ENCODE measurements at regions not wholly inside any gene's neighbourhood (a gene's known extent, or its start where the extent isn't known, plus 50 kb on each side); places are given as distances from the start of the nearest gene placed in this dataset.
"Not testable (repeated sequence)": the region's sequence is repeated elsewhere in the genome, so short reads cannot be mapped to it uniquely, and the experiment has no call there.

DNA sequence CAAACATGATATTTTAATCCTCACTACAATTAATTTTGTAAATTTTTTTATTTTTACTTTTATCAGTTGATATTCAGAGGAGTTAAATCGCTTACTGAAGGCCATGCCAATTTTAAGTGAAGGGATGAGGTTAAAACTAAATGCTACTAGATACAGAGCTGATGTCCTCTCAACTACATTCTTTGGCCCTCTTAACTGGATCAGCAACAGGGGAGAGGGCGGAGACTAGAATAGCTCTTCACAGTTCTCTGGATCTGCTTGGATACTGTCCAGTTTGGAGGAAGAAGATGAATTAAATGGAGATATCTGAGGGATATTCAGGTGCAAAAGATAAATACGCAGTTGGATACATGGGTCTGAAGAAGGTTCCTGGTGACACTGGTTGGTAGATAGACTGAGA, 85.6 kb upstream of the LYSMD4 start:
- intact Hi-C loops (cut with micrococcal nuclease), result no loop called here
- CTCF ChIA-PET, result no interaction called here

DNA sequence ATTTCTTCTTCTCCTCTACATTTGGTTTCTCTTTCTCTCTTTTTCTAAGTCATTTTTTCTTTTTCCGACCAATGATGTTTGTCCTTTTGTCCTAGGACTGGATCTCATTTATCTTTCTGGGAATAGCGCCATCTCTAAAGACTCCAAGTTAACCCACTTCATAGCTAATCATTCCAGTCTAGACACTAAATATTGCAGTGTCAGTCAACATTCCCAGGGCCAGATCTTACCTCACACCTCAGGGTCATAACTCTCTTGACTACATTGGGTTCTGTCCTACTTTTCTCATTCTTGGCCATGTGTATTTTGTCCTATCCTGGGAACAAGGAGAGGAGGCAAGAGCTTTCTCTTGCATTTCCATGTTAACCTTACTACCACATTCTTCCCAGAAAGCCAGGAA, 83.6 kb upstream of the LYSMD4 start:
- not testable (repeated sequence) for DNase-seq (ENCODE audit: unreplicated experiment); H3K9me3 Mint-ChIP-seq (ENCODE audit: unreplicated experiment)

More for the DNA sequence above, 85.6 kb upstream of the LYSMD4 start:
- Mint-ChIP-seq H3K27me3 (ENCODE audit: insufficient read depth, unreplicated experiment) (peaks cover 82% of the 10 kb centered on the region), H3K4me3 (ENCODE audit: unreplicated experiment) (no peak overlapping the region), H3K27ac (ENCODE audit: low read depth, unreplicated experiment) (no peak overlapping the region), H3K4me1 (ENCODE audit: insufficient read depth, unreplicated experiment) (no peaks in the 10 kb centered on the region), H3K9me3 (ENCODE audit: unreplicated experiment) (no peaks in the 10 kb centered on the region), H3K36me3 (ENCODE audit: insufficient read depth, unreplicated experiment) (no peaks in the 10 kb centered on the region)
- TF ChIP-seq CTCF (IDR thresholded peaks at IDR 0.05; ENCODE audit: unreplicated experiment), result no peak
- BruUV-seq (replicated peaks), result no TSS peak
- POLR2A ChIA-PET, result interaction anchor here (1.6 kb wide), 1 partner anchor 16 kb away, joined by 3 read pairs; no protein-coding TSS in a partner anchor
- no peak for DNase-seq (ENCODE audit: unreplicated experiment)

GRCh38 chr15:99810663-99811062, 77.4 kb upstream of the LYSMD4 start:
- BruUV-seq (replicated peaks); POLR2A ChIA-PET; H3K36me3 Mint-ChIP-seq (ENCODE audit: insufficient read depth, unreplicated experiment); intact Hi-C loops (cut with micrococcal nuclease); CTCF ChIA-PET; H3K4me1 Mint-ChIP-seq (ENCODE audit: insufficient read depth, unreplicated experiment); DNase-seq (ENCODE audit: unreplicated experiment); H3K4me3 Mint-ChIP-seq (ENCODE audit: unreplicated experiment); H3K9me3 Mint-ChIP-seq (ENCODE audit: unreplicated experiment); H3K27ac Mint-ChIP-seq (ENCODE audit: low read depth, unreplicated experiment): not testable (repeated sequence)
- peaks cover 24% of the 10 kb centered on the region for H3K27me3 Mint-ChIP-seq (ENCODE audit: insufficient read depth, unreplicated experiment)

More for the DNA sequence above, 83.6 kb upstream of the LYSMD4 start:
- POLR2A ChIA-PET; H3K36me3 Mint-ChIP-seq (ENCODE audit: insufficient read depth, unreplicated experiment); intact Hi-C loops (cut with micrococcal nuclease); CTCF ChIA-PET; H3K4me3 Mint-ChIP-seq (ENCODE audit: unreplicated experiment); H3K27ac Mint-ChIP-seq (ENCODE audit: low read depth, unreplicated experiment); H3K4me1 Mint-ChIP-seq (ENCODE audit: insufficient read depth, unreplicated experiment); BruUV-seq (replicated peaks): not testable (repeated sequence)
- peaks cover 68% of the 10 kb centered on the region for H3K27me3 Mint-ChIP-seq (ENCODE audit: insufficient read depth, unreplicated experiment)

DNA sequence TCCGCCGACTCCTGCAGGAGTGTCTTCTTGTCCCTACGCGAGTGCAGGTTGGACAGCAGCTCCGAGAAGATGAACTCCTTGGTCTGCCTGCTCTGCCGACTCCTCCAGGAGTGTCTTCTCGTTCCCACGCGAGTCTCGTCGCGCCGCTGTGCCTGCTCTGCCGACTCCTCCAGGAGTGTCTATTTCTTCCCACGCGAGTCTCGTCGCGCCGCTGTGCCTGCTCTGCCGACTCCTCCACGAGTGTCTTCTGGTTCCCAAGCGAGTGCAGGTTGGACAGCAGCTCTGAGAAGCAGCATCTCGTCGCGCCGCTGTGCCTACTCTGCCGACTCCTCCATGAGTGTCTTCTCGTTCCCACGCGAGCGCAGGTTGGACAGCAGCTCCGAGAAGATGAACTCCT, 66.6 kb upstream of the LYSMD4 start:
- H3K36me3 Mint-ChIP-seq (ENCODE audit: insufficient read depth, unreplicated experiment); H3K9me3 Mint-ChIP-seq (ENCODE audit: unreplicated experiment); DNase-seq (ENCODE audit: unreplicated experiment); H3K27me3 Mint-ChIP-seq (ENCODE audit: insufficient read depth, unreplicated experiment); H3K4me1 Mint-ChIP-seq (ENCODE audit: insufficient read depth, unreplicated experiment); CTCF ChIA-PET; BruUV-seq (replicated peaks); H3K4me3 Mint-ChIP-seq (ENCODE audit: unreplicated experiment); POLR2A ChIA-PET; H3K27ac Mint-ChIP-seq (ENCODE audit: low read depth, unreplicated experiment); intact Hi-C loops (cut with micrococcal nuclease): not testable (repeated sequence)

- H3K4me1 Mint-ChIP-seq (ENCODE audit: insufficient read depth, unreplicated experiment); POLR2A ChIA-PET; H3K4me3 Mint-ChIP-seq (ENCODE audit: unreplicated experiment); intact Hi-C loops (cut with micrococcal nuclease); H3K27ac Mint-ChIP-seq (ENCODE audit: low read depth, unreplicated experiment); H3K9me3 Mint-ChIP-seq (ENCODE audit: unreplicated experiment); H3K36me3 Mint-ChIP-seq (ENCODE audit: insufficient read depth, unreplicated experiment); CTCF ChIA-PET; BruUV-seq (replicated peaks); DNase-seq (ENCODE audit: unreplicated experiment); H3K27me3 Mint-ChIP-seq (ENCODE audit: insufficient read depth, unreplicated experiment): not testable (repeated sequence)
Observed at GRCh38 chr15:99799182-99799853, 66.1 kb upstream of the LYSMD4 start.

- CTCF ChIA-PET; H3K27ac Mint-ChIP-seq (ENCODE audit: low read depth, unreplicated experiment); H3K4me3 Mint-ChIP-seq (ENCODE audit: unreplicated experiment); intact Hi-C loops (cut with micrococcal nuclease); H3K9me3 Mint-ChIP-seq (ENCODE audit: unreplicated experiment); H3K36me3 Mint-ChIP-seq (ENCODE audit: insufficient read depth, unreplicated experiment); H3K27me3 Mint-ChIP-seq (ENCODE audit: insufficient read depth, unreplicated experiment); DNase-seq (ENCODE audit: unreplicated experiment); POLR2A ChIA-PET; H3K4me1 Mint-ChIP-seq (ENCODE audit: insufficient read depth, unreplicated experiment); BruUV-seq (replicated peaks): not testable (repeated sequence)
Observed at GRCh38 chr15:99796940-99797870, 64.0 kb upstream of the LYSMD4 start.

- H3K9me3 Mint-ChIP-seq (ENCODE audit: unreplicated experiment); POLR2A ChIA-PET; H3K4me1 Mint-ChIP-seq (ENCODE audit: insufficient read depth, unreplicated experiment); H3K36me3 Mint-ChIP-seq (ENCODE audit: insufficient read depth, unreplicated experiment); intact Hi-C loops (cut with micrococcal nuclease); H3K4me3 Mint-ChIP-seq (ENCODE audit: unreplicated experiment); CTCF ChIA-PET; H3K27ac Mint-ChIP-seq (ENCODE audit: low read depth, unreplicated experiment); BruUV-seq (replicated peaks): not testable (repeated sequence)
- peaks cover 36% of the 10 kb centered on the region for H3K27me3 Mint-ChIP-seq (ENCODE audit: insufficient read depth, unreplicated experiment)
- peak; percentile 17 for DNase-seq (ENCODE audit: unreplicated experiment)
Observed at GRCh38 chr15:99791881-99792807, 58.9 kb upstream of the LYSMD4 start.

- H3K36me3 Mint-ChIP-seq (ENCODE audit: insufficient read depth, unreplicated experiment); H3K4me1 Mint-ChIP-seq (ENCODE audit: insufficient read depth, unreplicated experiment); CTCF ChIA-PET; intact Hi-C loops (cut with micrococcal nuclease); BruUV-seq (replicated peaks); H3K27ac Mint-ChIP-seq (ENCODE audit: low read depth, unreplicated experiment); DNase-seq (ENCODE audit: unreplicated experiment); H3K9me3 Mint-ChIP-seq (ENCODE audit: unreplicated experiment); H3K4me3 Mint-ChIP-seq (ENCODE audit: unreplicated experiment): not testable (repeated sequence)
- POLR2A ChIA-PET, result interaction anchor here (0.7 kb wide), 1 partner anchor 84 kb away, joined by 3 read pairs; no protein-coding TSS in a partner anchor
- H3K27me3 Mint-ChIP-seq (ENCODE audit: insufficient read depth, unreplicated experiment), result peaks cover 50% of the 10 kb centered on the region
Observed at GRCh38 chr15:99790751-99791150, 57.5 kb upstream of the LYSMD4 start.
